Suprapubic skin (tissue), 4 donors: ENCODE measurements at regions not wholly inside any gene's neighbourhood (a gene's known extent, or its start where the extent isn't known, plus 50 kb on each side); places are given as distances from the start of the nearest gene placed in this dataset.

Experiments used
- DNase-seq, 2 donors: peaks; one replicate each; pipeline ENCODE4 v3.0.0-alpha.2; 2019; ENCODE audit warnings: low spot score in 2 of 2
- H3K27ac ChIP-seq: fragments of 200-600 bp; sonication (generic); one replicate; pipeline ENCODE4 v1.5.1; 2019
- H3K27me3 ChIP-seq: fragments of 200-600 bp; sonication (generic); one replicate; pipeline ENCODE4 v1.5.1; 2019
- H3K36me3 ChIP-seq: fragments of 200-600 bp; sonication (generic); one replicate; pipeline ENCODE4 v1.5.1; 2019
- H3K4me1 ChIP-seq: fragments of 200-600 bp; sonication (generic); one replicate; pipeline ENCODE4 v1.5.1; 2019
- H3K4me3 ChIP-seq: fragments of 200-600 bp; sonication (generic); one replicate; pipeline ENCODE4 v1.5.1; 2019; ENCODE audit warnings: mild to moderate bottlenecking
- H3K9me3 ChIP-seq: fragments of 200-600 bp; sonication (generic); one replicate; pipeline ENCODE4 v1.5.1; 2019
- CTCF ChIP-seq, 2 donors: fragments of 200-600 bp in 1 of 2; fragments of 450-650 bp in 1 of 2; sonication (generic) in 1 of 2; IDR thresholded peaks; one replicate each; pipeline ENCODE4 v1.5.1; 2016 to 2019; ENCODE audit warnings: antibody characterized with exemption in 2 of 2, mild to moderate bottlenecking in 1 of 2, moderate library complexity in 1 of 2
- EP300 ChIP-seq: sonication (generic); formaldehyde crosslinking; IDR thresholded peaks from one replicate; pipeline ENCODE4 v1.6.1; 2017; ENCODE audit warnings: antibody characterized with exemption
- POLR2A ChIP-seq, 2 donors: fragments of 450-650 bp; IDR thresholded peaks; one replicate each; pipeline ENCODE4 v1.6.1; 2017; ENCODE audit warnings: antibody characterized with exemption in 2 of 2, mild to moderate bottlenecking in 2 of 2, moderate library complexity in 2 of 2
- POLR2AphosphoS5 ChIP-seq, 3 donors: sonication (generic); formaldehyde crosslinking; IDR thresholded peaks; one replicate each; pipeline ENCODE4 v1.6.1; 2017; ENCODE audit warnings: antibody characterized with exemption in 3 of 3
- WGBS: methylation state at CpG from one replicate; pipeline ENCODE4 v1.1.5; 2018; 5-methylcytosine and 5-hydroxymethylcytosine counted together

GRCh38 chr12:66898700-66899469 lies 220.0 kb upstream of the GRIP1 start:
- 62% methylated on average over 3 of the region's 3 CpGs for WGBS
- Histone ChIP-seq H3K4me3 (no peak overlapping the region), H3K27me3 (no peaks in the 10 kb centered on the region), H3K4me1 (peaks cover 16% of the 10 kb centered on the region), H3K9me3 (no peaks in the 10 kb centered on the region), H3K36me3 (no peaks in the 10 kb centered on the region), H3K27ac (peak overlapping the region; percentile 58)
- TF ChIP-seq POLR2A (IDR thresholded peaks at IDR 0.05) (no peak), CTCF (IDR thresholded peaks at IDR 0.05) (no peak), POLR2AphosphoS5 (IDR thresholded peaks at IDR 0.05) (no peak), EP300 (no peak)
- no peak for DNase-seq

GRCh38 chr12:66899588-66899987 lies 220.7 kb upstream of the GRIP1 start:
- H3K27me3 ChIP-seq, result no peaks in the 10 kb centered on the region
- TF ChIP-seq CTCF (IDR thresholded peaks at IDR 0.05) (no peak), POLR2A (IDR thresholded peaks at IDR 0.05) (no peak), EP300 (no peak), POLR2AphosphoS5 (IDR thresholded peaks at IDR 0.05) (no peak)

GRCh38 chr12:66900616-66901015 lies 221.7 kb upstream of the GRIP1 start:
- TF ChIP-seq CTCF (IDR thresholded peaks at IDR 0.05) (no peak), EP300 (no peak), POLR2AphosphoS5 (IDR thresholded peaks at IDR 0.05) (no peak), POLR2A (IDR thresholded peaks at IDR 0.05) (no peak)
- no peak for DNase-seq
- WGBS, result 68% methylated on average over 2 of the region's 2 CpGs
- Histone ChIP-seq H3K4me1 (peaks cover 16% of the 10 kb centered on the region), H3K36me3 (no peaks in the 10 kb centered on the region), H3K9me3 (no peaks in the 10 kb centered on the region), H3K4me3 (no peak overlapping the region), H3K27me3 (no peaks in the 10 kb centered on the region), H3K27ac (no peak overlapping the region)

More at GRCh38 chr12:66899588-66899987, 220.7 kb upstream of the GRIP1 start:
- Histone ChIP-seq H3K36me3 (no peaks in the 10 kb centered on the region), H3K9me3 (no peaks in the 10 kb centered on the region), H3K4me3 (no peak overlapping the region), H3K4me1 (peaks cover 16% of the 10 kb centered on the region), H3K27ac (peak overlapping the region; percentile 58)
- DNase-seq, result no peak

GRCh38 chr12:66901138-66901932 lies 222.5 kb upstream of the GRIP1 start:
- no peaks in the 10 kb centered on the region for H3K9me3 ChIP-seq
- H3K36me3 ChIP-seq, result no peaks in the 10 kb centered on the region
- no peak for DNase-seq
- H3K27ac ChIP-seq, result no peak overlapping the region
- 66% methylated on average over 4 of the region's 4 CpGs for WGBS
- H3K4me3 ChIP-seq, result no peak overlapping the region
- H3K4me1 ChIP-seq, result peaks cover 16% of the 10 kb centered on the region
- TF ChIP-seq EP300 (no peak), POLR2A (IDR thresholded peaks at IDR 0.05) (no peak), CTCF (IDR thresholded peaks at IDR 0.05) (no peak), POLR2AphosphoS5 (IDR thresholded peaks at IDR 0.05) (no peak)
- H3K27me3 ChIP-seq, result no peaks in the 10 kb centered on the region

GRCh38 chr12:66902020-66902419 lies 223.1 kb upstream of the GRIP1 start:
- Histone ChIP-seq H3K27ac (no peak overlapping the region), H3K27me3 (no peaks in the 10 kb centered on the region), H3K36me3 (no peaks in the 10 kb centered on the region), H3K9me3 (no peaks in the 10 kb centered on the region), H3K4me3 (no peak overlapping the region), H3K4me1 (peaks cover 12% of the 10 kb centered on the region)
- no peak for DNase-seq
- no peak for TF ChIP-seq CTCF (IDR thresholded peaks at IDR 0.05)
- TF ChIP-seq POLR2AphosphoS5 (IDR thresholded peaks at IDR 0.05), result no peak
- no peak for TF ChIP-seq POLR2A (IDR thresholded peaks at IDR 0.05)
- no peak for TF ChIP-seq EP300
